ENCODE measurements at regions not wholly inside any gene's neighbourhood (a gene's known extent, or its start where the extent isn't known, plus 50 kb on each side); places are given as distances from the start of the nearest gene placed in this dataset.
"Not testable (repeated sequence)": the region's sequence is repeated elsewhere in the genome, so short reads cannot be mapped to it uniquely, and the experiment has no call there.

GRCh38 chr9:62848258-62848657 is 1658.4 kb downstream of the SPATA31A7 start:
- TF ChIP-seq CTCF (conservative IDR thresholded peaks at IDR 0.05); ZFX (IDR thresholded peaks at IDR 0.05): not testable (repeated sequence)

All from C4-2B (cell line).